CD14-positive monocyte (primary cell): ENCODE measurements at regions not wholly inside any gene's neighbourhood (a gene's known extent, or its start where the extent isn't known, plus 50 kb on each side); places are given as distances from the start of the nearest gene placed in this dataset.

Experiments
- DNase-seq, 3 donors: peaks; one replicate each; pipeline ENCODE4 v3.0.0-alpha.2; 2011 to 2022
- H2AFZ ChIP-seq: 2 replicates; pipeline ENCODE4 v1.6.0; 2012; ENCODE audit warnings: mild to moderate bottlenecking, low read depth, low read length, inconsistent platforms; ENCODE audit not compliant: insufficient read depth, poor library complexity, severe bottlenecking
- H3K27ac ChIP-seq, 2 donors: 1 replicate in 1 of 2; 2 replicates in 1 of 2; pipeline ENCODE4 v1.5.1; 2012 to 2013; ENCODE audit warnings: low read length in 2 of 2, control low read depth in 1 of 2, inconsistent platforms in 1 of 2, low read depth in 1 of 2, mild to moderate bottlenecking in 1 of 2
- H3K27me3 ChIP-seq, 2 donors: one replicate each; pipeline versions ENCODE4 v1.6.0 to v1.6.1; 2011 to 2013; ENCODE audit warnings: low read length in 2 of 2; ENCODE audit not compliant: control insufficient read depth in 2 of 2, insufficient read depth in 2 of 2
- H3K36me3 ChIP-seq, 2 donors: replicated peaks in 1 of 2; 1 replicate in 1 of 2; 2 replicates in 1 of 2; pipeline versions ENCODE4 v1.5.1 to v1.6.1; 2012 to 2013; ENCODE audit warnings: low read length in 2 of 2, control low read depth in 1 of 2, inconsistent platforms in 1 of 2, mild to moderate bottlenecking in 1 of 2; ENCODE audit not compliant: insufficient read depth in 2 of 2, control insufficient read depth in 1 of 2
- H3K4me1 ChIP-seq, 2 donors: 1 replicate in 1 of 2; 2 replicates in 1 of 2; pipeline versions ENCODE4 v1.5.1 to v1.6.1; 2012 to 2013; ENCODE audit warnings: low read length in 2 of 2, control low read depth in 1 of 2, inconsistent platforms in 1 of 2, mild to moderate bottlenecking in 1 of 2, moderate library complexity in 1 of 2; ENCODE audit not compliant: insufficient read depth in 2 of 2, control insufficient read depth in 1 of 2
- H3K4me2 ChIP-seq: replicated peaks from 2 replicates; pipeline ENCODE3; 2012; ENCODE audit warnings: low read length, moderate library complexity, mild to moderate bottlenecking; ENCODE audit not compliant: poor library complexity, severe bottlenecking; ENCODE audit errors: extremely low read depth
- H3K4me3 ChIP-seq, 3 experiments: fragments of 200-600 bp in 1 of 3; sonication (generic) in 1 of 3; replicated peaks in 1 of 3; 1 replicate in 2 of 3; 2 replicates in 1 of 3; pipeline ENCODE4 v1.5.1; 2011 to 2013; ENCODE audit warnings: low read length in 3 of 3, mild to moderate bottlenecking in 3 of 3, control low read depth in 2 of 3, low read depth in 2 of 3, inconsistent platforms in 1 of 3, moderate library complexity in 1 of 3
- H3K79me2 ChIP-seq: 2 replicates; pipeline ENCODE4 v1.6.0; 2012; ENCODE audit warnings: mild to moderate bottlenecking, control low read depth, inconsistent platforms, low read length, moderate library complexity; ENCODE audit not compliant: insufficient read depth
- H3K9ac ChIP-seq: 2 replicates; pipeline ENCODE4 v1.6.0; 2017; ENCODE audit warnings: low read length, mild to moderate bottlenecking; ENCODE audit not compliant: insufficient read depth, poor library complexity, severe bottlenecking
- H3K9me3 ChIP-seq, 2 donors: replicated peaks in 1 of 2; 1 replicate in 1 of 2; 2 replicates in 1 of 2; pipeline versions ENCODE4 v1.5.1 to v1.6.1; 2012 to 2013; ENCODE audit warnings: low read length in 2 of 2, control low read depth in 1 of 2; ENCODE audit not compliant: control insufficient read depth in 1 of 2, insufficient read depth in 1 of 2
- H4K20me1 ChIP-seq: 2 replicates; pipeline ENCODE4 v1.6.0; 2012; ENCODE audit warnings: mild to moderate bottlenecking, low read length, control low read depth, moderate library complexity; ENCODE audit not compliant: insufficient read depth
- H3K27ac Mint-ChIP-seq, 7 donors: one replicate each; pipeline ENCODE4 v1.8.0; 2020; ENCODE audit warnings: mild to moderate bottlenecking in 7 of 7, mixed read lengths in 7 of 7, moderate library complexity in 6 of 7, inconsistent platforms in 2 of 7
- H3K27me3 Mint-ChIP-seq, 3 donors: one replicate each; pipeline ENCODE4 v1.8.0; 2021 to 2022; ENCODE audit warnings: low read depth in 3 of 3, mild to moderate bottlenecking in 3 of 3, mixed read lengths in 3 of 3, moderate library complexity in 3 of 3, inconsistent platforms in 1 of 3
- H3K36me3 Mint-ChIP-seq, 2 donors: one replicate each; pipeline ENCODE4 v1.8.0; 2020; ENCODE audit warnings: mixed read lengths in 2 of 2, inconsistent platforms in 1 of 2, mild to moderate bottlenecking in 1 of 2
- H3K4me1 Mint-ChIP-seq: one replicate; pipeline ENCODE4 v1.8.0; 2020; ENCODE audit warnings: mild to moderate bottlenecking, mixed read lengths
- H3K4me3 Mint-ChIP-seq, 2 donors: one replicate each; pipeline ENCODE4 v1.8.0; 2020; ENCODE audit warnings: mild to moderate bottlenecking in 2 of 2, mixed read lengths in 2 of 2, moderate library complexity in 1 of 2
- H3K9me3 Mint-ChIP-seq, 7 donors: one replicate each; pipeline ENCODE4 v1.8.0; 2020 to 2022; ENCODE audit warnings: mixed read lengths in 7 of 7, mild to moderate bottlenecking in 6 of 7, moderate library complexity in 6 of 7, inconsistent platforms in 2 of 7
- CTCF ChIP-seq: fragments of 200-600 bp; IDR thresholded peaks from one replicate; pipeline ENCODE4 v1.8.0; 2022; ENCODE audit warnings: antibody characterized with exemption, mild to moderate bottlenecking
- WGBS: methylation state at CpG from one replicate; pipeline ENCODE4 v1.1.5; 2013; ENCODE audit warnings: missing lambda C conversion rate; ENCODE audit not compliant: insufficient coverage; 5-methylcytosine and 5-hydroxymethylcytosine counted together
- intact Hi-C, 2 donors: fragments of 100-400 bp; cut with micrococcal nuclease; formaldehyde crosslinking; loops; one replicate each; pipeline versions ENCODE4 v1.15.0 to v1.15.1; 2023

GRCh38 chr22:46052331-46052771, 75.4 kb upstream of the WNT7B start:
- intact Hi-C loops = loop anchor here in 1 of 2 donors (2.0 to 5.0 kb wide), 2 partner anchors 16 to 55 kb away; no protein-coding TSS in a partner anchor
- Histone ChIP-seq H3K4me3 (peak overlapping the region; percentile 68 to 88 (median 76)), H3K4me2 (peak overlapping the region; percentile 92), H3K27me3 (no peaks in the 10 kb centered on the region), H3K9me3 (no peaks in the 10 kb centered on the region), H2AFZ (peak overlapping the region; percentile 73), H4K20me1 (no peaks in the 10 kb centered on the region), H3K27ac (peak overlapping the region; percentile 83 to 87), H3K36me3 (no peaks in the 10 kb centered on the region), H3K79me2 (peaks cover 92% of the 10 kb centered on the region), H3K9ac (peak overlapping the region; percentile 83), H3K4me1 (peaks cover 79 to 90% of the 10 kb centered on the region in 2 donors)
- Mint-ChIP-seq H3K27me3 (no peaks in the 10 kb centered on the region), H3K27ac (peak overlapping the region; percentile 90 to 96 (median 95)), H3K36me3 (peaks cover 7 to 36% of the 10 kb centered on the region in 2 donors), H3K9me3 (no peaks in the 10 kb centered on the region), H3K4me3 (peak overlapping the region; percentile 89 to 96), H3K4me1 (peaks cover 84% of the 10 kb centered on the region)
- 52% methylated on average over 6 of the region's 6 CpGs for WGBS
- TF ChIP-seq CTCF = no peak
- DNase-seq = no peak

- Histone ChIP-seq H3K4me3 (peak overlapping the region; percentile 68 to 88 (median 76)), H3K4me1 (peaks cover 79 to 90% of the 10 kb centered on the region in 2 donors), H3K9ac (peak overlapping the region; percentile 83), H3K79me2 (peaks cover 96% of the 10 kb centered on the region), H3K36me3 (no peaks in the 10 kb centered on the region), H4K20me1 (no peaks in the 10 kb centered on the region), H3K27ac (peak overlapping the region; percentile 83 to 87), H2AFZ (peak overlapping the region; percentile 73), H3K4me2 (peak overlapping the region; percentile 92), H3K9me3 (no peaks in the 10 kb centered on the region), H3K27me3 (no peaks in the 10 kb centered on the region)
- Mint-ChIP-seq H3K9me3 (no peaks in the 10 kb centered on the region), H3K27ac (peak overlapping the region; percentile 90 to 96 (median 95)), H3K4me1 (peaks cover 84% of the 10 kb centered on the region), H3K4me3 (peak overlapping the region; percentile 89 to 96), H3K27me3 (no peaks in the 10 kb centered on the region), H3K36me3 (peaks cover 7 to 35% of the 10 kb centered on the region in 2 donors)
- peak; percentile 37 to 81 (median 61) for DNase-seq
- no peak for TF ChIP-seq CTCF
- WGBS = under 1% methylated on average over 23 of the region's 26 CpGs
- intact Hi-C loops = loop anchor here in 1 of 2 donors (2.0 to 5.0 kb wide), 2 partner anchors 16 to 56 kb away; no protein-coding TSS in a partner anchor
These were observed 76.0 kb upstream of the WNT7B start for GRCh38 chr22:46052801-46053562.
